Calu3 (cell line): ENCODE measurements at regions not wholly inside any gene's neighbourhood (a gene's known extent, or its start where the extent isn't known, plus 50 kb on each side); places are given as distances from the start of the nearest gene placed in this dataset.

Experiments
- BruUV-seq: library from RNA; stranded (reverse); fragments of 400-500 nt; replicated peaks from 2 replicates; lab custom pipeline; 2021; lab: Mats Ljungman, UMichigan
- CTCF ChIA-PET: fragments of 300-600 bp; sonication (Branson Sonifier 250); formaldehyde crosslinking; loops from one replicate; lab custom pipeline; 2022; ENCODE audit warnings: antibody characterized with exemption; lab: Charles Lee
- DNase-seq: peaks from one replicate; pipeline ENCODE4 v3.0.0; 2022
- H3K27ac Mint-ChIP-seq: one replicate; pipeline ENCODE4 v1.8.0; 2022; ENCODE audit warnings: mixed read lengths; ENCODE audit not compliant: unreplicated experiment
- H3K27me3 Mint-ChIP-seq: one replicate; pipeline ENCODE4 v1.8.0; 2022; ENCODE audit warnings: mixed read lengths; ENCODE audit not compliant: unreplicated experiment
- H3K36me3 Mint-ChIP-seq: one replicate; pipeline ENCODE4 v1.8.0; 2022; ENCODE audit warnings: mild to moderate bottlenecking, moderate library complexity, mixed read lengths; ENCODE audit not compliant: insufficient read depth, unreplicated experiment
- H3K4me1 Mint-ChIP-seq: one replicate; pipeline ENCODE4 v1.8.0; 2022; ENCODE audit warnings: mild to moderate bottlenecking, low read depth, mixed read lengths; ENCODE audit not compliant: unreplicated experiment
- H3K4me3 Mint-ChIP-seq: one replicate; pipeline ENCODE4 v1.8.0; 2022; ENCODE audit warnings: mild to moderate bottlenecking, low read depth, moderate library complexity, mixed read lengths; ENCODE audit not compliant: unreplicated experiment
- H3K9me3 Mint-ChIP-seq: one replicate; pipeline ENCODE4 v1.8.0; 2022; ENCODE audit warnings: low read depth, mixed read lengths; ENCODE audit not compliant: unreplicated experiment
- intact Hi-C: fragments of 100-400 bp; cut with micrococcal nuclease; formaldehyde crosslinking; loops from one replicate; pipeline ENCODE4 v1.10.0; 2022; ENCODE audit not compliant: unreplicated experiment
- TF ChIP-seq, protein P1 (sequence below): fragments of 200-600 bp; IDR thresholded peaks from one replicate; pipeline ENCODE4 v1.8.0; 2022; ENCODE audit warnings: antibody characterized with exemption; ENCODE audit not compliant: unreplicated experiment

DNA sequence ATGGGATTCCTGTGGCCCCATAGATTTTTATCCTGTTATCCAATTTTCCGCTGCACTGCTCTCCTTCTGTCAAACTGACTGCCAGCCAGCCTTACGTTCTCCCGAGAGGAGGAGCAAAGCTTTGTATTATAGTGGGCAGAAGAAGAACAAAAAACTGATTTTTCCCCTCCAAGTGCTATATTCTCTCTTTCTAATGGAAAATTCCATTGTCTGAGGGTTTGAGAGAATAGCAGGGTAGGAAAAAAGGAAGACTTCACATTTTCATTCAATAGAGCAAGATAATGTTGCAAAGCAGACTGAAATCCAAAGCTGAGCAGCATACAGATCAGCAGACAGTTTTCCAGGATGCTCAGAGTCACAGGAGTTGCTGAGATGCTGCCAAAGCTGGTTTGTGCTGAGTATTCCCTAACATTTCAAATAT is 238.0 kb downstream of the UBE2E3 start:
- Mint-ChIP-seq H3K9me3 (no peaks in the 10 kb centered on the region), H3K4me1 (no peaks in the 10 kb centered on the region), H3K4me3 (no peak overlapping the region), H3K27ac (no peak overlapping the region), H3K27me3 (no peaks in the 10 kb centered on the region), H3K36me3 (no peaks in the 10 kb centered on the region)
- CTCF ChIA-PET, result no interaction called here
- no peak for DNase-seq
- TF ChIP-seq, protein P1, sequence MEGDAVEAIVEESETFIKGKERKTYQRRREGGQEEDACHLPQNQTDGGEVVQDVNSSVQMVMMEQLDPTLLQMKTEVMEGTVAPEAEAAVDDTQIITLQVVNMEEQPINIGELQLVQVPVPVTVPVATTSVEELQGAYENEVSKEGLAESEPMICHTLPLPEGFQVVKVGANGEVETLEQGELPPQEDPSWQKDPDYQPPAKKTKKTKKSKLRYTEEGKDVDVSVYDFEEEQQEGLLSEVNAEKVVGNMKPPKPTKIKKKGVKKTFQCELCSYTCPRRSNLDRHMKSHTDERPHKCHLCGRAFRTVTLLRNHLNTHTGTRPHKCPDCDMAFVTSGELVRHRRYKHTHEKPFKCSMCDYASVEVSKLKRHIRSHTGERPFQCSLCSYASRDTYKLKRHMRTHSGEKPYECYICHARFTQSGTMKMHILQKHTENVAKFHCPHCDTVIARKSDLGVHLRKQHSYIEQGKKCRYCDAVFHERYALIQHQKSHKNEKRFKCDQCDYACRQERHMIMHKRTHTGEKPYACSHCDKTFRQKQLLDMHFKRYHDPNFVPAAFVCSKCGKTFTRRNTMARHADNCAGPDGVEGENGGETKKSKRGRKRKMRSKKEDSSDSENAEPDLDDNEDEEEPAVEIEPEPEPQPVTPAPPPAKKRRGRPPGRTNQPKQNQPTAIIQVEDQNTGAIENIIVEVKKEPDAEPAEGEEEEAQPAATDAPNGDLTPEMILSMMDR, result no peak
- intact Hi-C loops, result no loop called here
- BruUV-seq, result no TSS peak

DNA sequence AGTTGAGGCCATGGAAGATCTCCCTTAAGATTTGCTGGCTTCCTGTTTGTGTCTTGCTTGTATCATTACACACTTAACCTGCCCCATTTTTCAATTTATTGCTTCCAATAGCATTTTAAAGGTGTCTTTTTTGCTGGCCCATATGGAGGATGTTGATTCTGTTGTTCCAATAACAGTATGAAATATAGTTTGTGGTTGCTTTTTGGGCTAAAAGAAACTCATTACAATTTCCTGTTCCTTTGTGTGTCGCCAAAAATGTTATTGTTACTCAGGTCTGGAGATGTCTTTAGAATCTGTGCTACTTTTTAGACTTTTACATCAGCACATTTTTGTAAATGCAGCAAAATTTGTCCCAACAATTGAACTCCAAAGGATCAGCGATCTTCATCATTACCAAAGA is 234.0 kb upstream of the ITGA4 start:
- intact Hi-C loops, result no loop called here
- Mint-ChIP-seq H3K27me3 (no peaks in the 10 kb centered on the region), H3K36me3 (no peaks in the 10 kb centered on the region), H3K4me3 (no peak overlapping the region), H3K4me1 (no peaks in the 10 kb centered on the region), H3K9me3 (no peaks in the 10 kb centered on the region), H3K27ac (no peak overlapping the region)
- no peak for DNase-seq
- TF ChIP-seq, protein P1, result no peak
- CTCF ChIA-PET, result no interaction called here
- BruUV-seq, result no TSS peak

DNA sequence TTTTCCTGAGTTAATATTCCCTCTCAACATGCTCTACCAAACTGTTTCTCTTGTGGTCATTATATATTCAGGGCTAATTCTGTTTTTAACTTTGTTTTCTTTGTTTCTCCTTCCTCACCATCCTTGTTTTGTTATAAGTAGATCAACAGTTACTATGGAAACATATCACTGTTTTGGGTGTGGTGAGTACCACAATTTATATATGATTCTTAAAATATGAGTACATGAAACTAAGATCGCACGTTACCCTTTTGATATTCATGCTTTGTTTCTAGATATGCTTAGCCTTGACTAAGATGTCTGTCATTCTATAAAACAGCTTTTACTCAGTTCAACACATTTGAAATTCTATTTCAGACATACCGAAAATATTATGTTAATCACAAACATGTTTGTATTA is 232.3 kb upstream of the ITGA4 start:
- CTCF ChIA-PET, result no interaction called here
- Mint-ChIP-seq H3K9me3 (no peaks in the 10 kb centered on the region), H3K4me1 (no peaks in the 10 kb centered on the region), H3K27ac (no peak overlapping the region), H3K4me3 (no peak overlapping the region), H3K36me3 (no peaks in the 10 kb centered on the region), H3K27me3 (no peaks in the 10 kb centered on the region)
- no TSS peak for BruUV-seq
- TF ChIP-seq, protein P1, result no peak
- DNase-seq, result no peak
- intact Hi-C loops, result no loop called here

DNA sequence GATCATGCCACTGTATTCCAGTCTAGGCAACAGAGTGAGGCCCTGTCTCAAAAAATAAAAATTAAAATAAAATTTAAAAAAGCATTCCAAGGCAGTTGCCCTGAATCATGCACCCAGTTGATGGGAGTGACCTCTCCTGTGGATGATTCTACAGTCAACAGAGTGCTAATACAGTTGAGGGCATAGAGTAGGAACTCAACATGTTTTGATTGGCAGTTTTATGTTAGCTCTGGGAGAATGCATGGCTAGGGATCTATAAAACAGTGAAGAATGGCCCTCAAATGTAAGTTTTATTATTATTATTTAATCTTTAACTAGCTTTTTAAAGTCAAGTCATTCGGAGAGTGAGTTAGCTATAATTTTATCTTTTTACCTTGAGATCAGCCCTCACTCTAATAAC is 228.5 kb upstream of the ITGA4 start:
- DNase-seq, result no peak
- TF ChIP-seq, protein P1, result no peak
- H3K4me1 Mint-ChIP-seq, result no peaks in the 10 kb centered on the region
- no peaks in the 10 kb centered on the region for H3K9me3 Mint-ChIP-seq
- no TSS peak for BruUV-seq
- H3K27ac Mint-ChIP-seq, result no peak overlapping the region
- CTCF ChIA-PET, result no interaction called here
- no peak overlapping the region for H3K4me3 Mint-ChIP-seq
- H3K27me3 Mint-ChIP-seq, result no peaks in the 10 kb centered on the region
- intact Hi-C loops, result no loop called here
- H3K36me3 Mint-ChIP-seq, result no peaks in the 10 kb centered on the region

DNA sequence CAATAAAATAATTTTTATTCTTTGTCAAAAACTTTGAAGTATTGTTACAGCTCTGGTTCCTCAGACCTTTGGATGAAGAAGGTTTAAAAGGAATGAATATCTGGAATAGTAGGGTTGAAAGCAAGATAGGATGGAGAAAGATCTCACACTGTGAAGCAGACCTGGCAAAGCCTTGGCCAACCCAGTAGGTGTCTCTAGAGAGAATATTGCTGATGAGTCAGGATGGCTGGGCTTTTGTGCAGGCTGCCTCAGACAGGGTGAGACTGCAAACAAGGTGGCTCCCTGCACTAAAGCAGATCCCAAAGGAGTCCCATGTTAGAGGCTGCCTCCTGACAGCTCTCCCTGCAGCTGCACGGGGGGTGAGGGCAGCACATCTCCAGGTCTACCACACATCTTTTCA is 226.0 kb upstream of the ITGA4 start:
- intact Hi-C loops, result no loop called here
- no peaks in the 10 kb centered on the region for H3K36me3 Mint-ChIP-seq
- no peaks in the 10 kb centered on the region for H3K27me3 Mint-ChIP-seq
- H3K9me3 Mint-ChIP-seq, result no peaks in the 10 kb centered on the region
- BruUV-seq, result no TSS peak
- CTCF ChIA-PET, result no interaction called here
- H3K4me1 Mint-ChIP-seq, result no peaks in the 10 kb centered on the region
- no peak overlapping the region for H3K4me3 Mint-ChIP-seq
- DNase-seq, result no peak
- TF ChIP-seq, protein P1, result no peak
- no peak overlapping the region for H3K27ac Mint-ChIP-seq
